GM23338 (cell line): ENCODE measurements at regions not wholly inside any gene's neighbourhood (a gene's known extent, or its start where the extent isn't known, plus 50 kb on each side); places are given as distances from the start of the nearest gene placed in this dataset.

Source experiments
- CREB1 ChIP-seq: fragments of 250-450 bp; sonication (Bioruptor Pico); IDR thresholded peaks from 2 replicates; pipeline ENCODE4 v1.5.0; 2020; ENCODE audit warnings: low read depth, mild to moderate bottlenecking, moderate library complexity
- ETS1 ChIP-seq: IDR thresholded peaks from 2 replicates; pipeline ENCODE4 v1.6.1; 2016; ENCODE audit warnings: antibody characterized with exemption
- EZH2phosphoT487 ChIP-seq: fragments of 200-600 bp; sonication (generic); IDR thresholded peaks from one replicate; pipeline ENCODE4 v1.8.1; 2018; ENCODE audit warnings: antibody characterized with exemption; ENCODE audit not compliant: unreplicated experiment
- JUNB ChIP-seq: IDR thresholded peaks from one replicate; pipeline ENCODE4 v1.6.1; 2016; ENCODE audit warnings: antibody characterized with exemption; ENCODE audit not compliant: unreplicated experiment
- NANOG ChIP-seq: IDR thresholded peaks from 2 replicates; pipeline ENCODE4 v1.6.1; 2016; ENCODE audit warnings: antibody characterized with exemption, borderline replicate concordance
- ZNF114 ChIP-seq: fragments of 250-450 bp; sonication (Bioruptor Pico); IDR thresholded peaks from 2 replicates; pipeline ENCODE4 v1.5.0; 2020; ENCODE audit warnings: mild to moderate bottlenecking, moderate library complexity
- ZNF331 ChIP-seq: fragments of 250-450 bp; sonication (Bioruptor Pico); IDR thresholded peaks from 2 replicates; pipeline ENCODE4 v1.5.0; 2020; ENCODE audit warnings: low read depth, mild to moderate bottlenecking, moderate library complexity
- ZNF462 ChIP-seq: fragments of 250-450 bp; sonication (Bioruptor Pico); IDR thresholded peaks from 2 replicates; pipeline ENCODE4 v1.5.0; 2020; ENCODE audit warnings: mild to moderate bottlenecking, moderate library complexity
- TF ChIP-seq, protein P1 (sequence below): IDR thresholded peaks from one replicate; pipeline ENCODE4 v1.6.1; 2018; ENCODE audit warnings: antibody characterized with exemption; ENCODE audit not compliant: unreplicated experiment

DNA sequence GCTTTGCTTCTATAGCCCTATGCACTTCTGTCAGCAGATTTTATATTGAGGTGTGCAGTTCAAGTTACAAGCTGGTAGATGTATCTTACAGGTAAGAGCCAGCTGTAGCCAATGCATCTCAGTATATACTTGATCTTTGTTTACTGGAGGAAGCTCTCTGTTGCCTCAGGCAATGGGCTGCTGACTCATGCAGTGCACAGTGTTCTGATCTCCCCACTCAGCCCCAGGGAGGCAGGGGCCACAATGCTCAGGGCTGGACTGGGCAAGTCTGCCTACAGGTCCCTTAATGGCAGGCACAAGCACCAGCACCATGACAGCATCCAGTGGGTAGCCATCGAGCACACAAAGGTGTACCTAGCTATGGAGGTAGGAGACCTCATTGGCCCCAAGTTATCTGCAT, 178.8 kb upstream of the CDH10 start (continued):
- TF ChIP-seq ZNF462 (CRISPR knock-in tag) (no peak), EZH2phosphoT487 (no peak), CREB1 (no peak), NANOG (no peak), ETS1 (no peak), ZNF331 (CRISPR knock-in tag) (no peak), ZNF114 (CRISPR knock-in tag) (no peak), JUNB (no peak)
- TF ChIP-seq, protein P1, sequence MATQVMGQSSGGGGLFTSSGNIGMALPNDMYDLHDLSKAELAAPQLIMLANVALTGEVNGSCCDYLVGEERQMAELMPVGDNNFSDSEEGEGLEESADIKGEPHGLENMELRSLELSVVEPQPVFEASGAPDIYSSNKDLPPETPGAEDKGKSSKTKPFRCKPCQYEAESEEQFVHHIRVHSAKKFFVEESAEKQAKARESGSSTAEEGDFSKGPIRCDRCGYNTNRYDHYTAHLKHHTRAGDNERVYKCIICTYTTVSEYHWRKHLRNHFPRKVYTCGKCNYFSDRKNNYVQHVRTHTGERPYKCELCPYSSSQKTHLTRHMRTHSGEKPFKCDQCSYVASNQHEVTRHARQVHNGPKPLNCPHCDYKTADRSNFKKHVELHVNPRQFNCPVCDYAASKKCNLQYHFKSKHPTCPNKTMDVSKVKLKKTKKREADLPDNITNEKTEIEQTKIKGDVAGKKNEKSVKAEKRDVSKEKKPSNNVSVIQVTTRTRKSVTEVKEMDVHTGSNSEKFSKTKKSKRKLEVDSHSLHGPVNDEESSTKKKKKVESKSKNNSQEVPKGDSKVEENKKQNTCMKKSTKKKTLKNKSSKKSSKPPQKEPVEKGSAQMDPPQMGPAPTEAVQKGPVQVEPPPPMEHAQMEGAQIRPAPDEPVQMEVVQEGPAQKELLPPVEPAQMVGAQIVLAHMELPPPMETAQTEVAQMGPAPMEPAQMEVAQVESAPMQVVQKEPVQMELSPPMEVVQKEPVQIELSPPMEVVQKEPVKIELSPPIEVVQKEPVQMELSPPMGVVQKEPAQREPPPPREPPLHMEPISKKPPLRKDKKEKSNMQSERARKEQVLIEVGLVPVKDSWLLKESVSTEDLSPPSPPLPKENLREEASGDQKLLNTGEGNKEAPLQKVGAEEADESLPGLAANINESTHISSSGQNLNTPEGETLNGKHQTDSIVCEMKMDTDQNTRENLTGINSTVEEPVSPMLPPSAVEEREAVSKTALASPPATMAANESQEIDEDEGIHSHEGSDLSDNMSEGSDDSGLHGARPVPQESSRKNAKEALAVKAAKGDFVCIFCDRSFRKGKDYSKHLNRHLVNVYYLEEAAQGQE: no peak
